OCI-LY1 (cell line): ENCODE measurements at regions not wholly inside any gene's neighbourhood (a gene's known extent, or its start where the extent isn't known, plus 50 kb on each side); places are given as distances from the start of the nearest gene placed in this dataset.

ENCODE experiments used
- H2AFZ ChIP-seq: fragments of 200-600 bp; sonication (generic), shearing (Covaris generic); 2 replicates; pipeline ENCODE4 v1.6.0; 2014; ENCODE audit warnings: antibody characterized with exemption, mild to moderate bottlenecking, low read length
- H3F3A ChIP-seq: fragments of 200-600 bp; sonication (generic), shearing (Covaris generic); 2 replicates; pipeline ENCODE4 v1.6.0; 2014; ENCODE audit warnings: mild to moderate bottlenecking, antibody characterized with exemption, low read length, moderate library complexity; ENCODE audit not compliant: insufficient read depth
- H3K27ac ChIP-seq: fragments of 200-600 bp; sonication (generic); 2 replicates; pipeline ENCODE4 v1.5.1; 2014; ENCODE audit warnings: low read length, mixed run types, mild to moderate bottlenecking, low read depth; ENCODE audit not compliant: poor library complexity, severe bottlenecking
- H3K27me3 ChIP-seq: fragments of 200-600 bp; sonication (generic); 2 replicates; pipeline ENCODE4 v1.6.0; 2014; ENCODE audit warnings: antibody characterized with exemption, mild to moderate bottlenecking, low read length, moderate library complexity; ENCODE audit not compliant: insufficient read depth
- H3K36me3 ChIP-seq: fragments of 200-600 bp; sonication (generic); 2 replicates; pipeline ENCODE4 v1.6.1; 2014; ENCODE audit warnings: mild to moderate bottlenecking, antibody characterized with exemption, low read length, moderate library complexity, mixed read lengths; ENCODE audit not compliant: insufficient read depth
- H3K4me1 ChIP-seq: fragments of 200-600 bp; sonication (generic); 2 replicates; pipeline ENCODE4 v1.5.1; 2014; ENCODE audit warnings: mild to moderate bottlenecking, low read length, moderate library complexity; ENCODE audit not compliant: insufficient read depth, severe bottlenecking
- H3K4me2 ChIP-seq: fragments of 200-600 bp; sonication (generic), shearing (Covaris generic); 2 replicates; pipeline ENCODE4 v1.6.1; 2014; ENCODE audit warnings: low read length
- H3K4me3 ChIP-seq: fragments of 200-600 bp; sonication (generic); 2 replicates; pipeline ENCODE4 v1.5.1; 2014; ENCODE audit warnings: low read length, low read depth, mild to moderate bottlenecking, mixed read lengths; ENCODE audit not compliant: poor library complexity, severe bottlenecking
- H3K79me2 ChIP-seq: fragments of 200-600 bp; shearing (Covaris generic); 2 replicates; pipeline ENCODE4 v1.6.1; 2016; ENCODE audit warnings: mixed run types, low read length, mixed read lengths; ENCODE audit not compliant: insufficient read depth
- H3K9ac ChIP-seq: fragments of 200-600 bp; sonication (generic), shearing (Covaris generic); 2 replicates; pipeline ENCODE4 v1.6.1; 2014; ENCODE audit warnings: mild to moderate bottlenecking, low read length, mixed read lengths
- H3K9me2 ChIP-seq: fragments of 200-600 bp; sonication (generic), shearing (Covaris generic); 2 replicates; pipeline ENCODE4 v1.6.1; 2014; ENCODE audit warnings: low read depth, mild to moderate bottlenecking, low read length, mixed read lengths
- H3K9me3 ChIP-seq: fragments of 200-600 bp; shearing (Covaris generic); 2 replicates; pipeline ENCODE4 v1.6.1; 2014; ENCODE audit warnings: low read length, mixed read lengths
- H4K20me1 ChIP-seq: fragments of 200-600 bp; sonication (generic), shearing (Covaris generic); 2 replicates; pipeline ENCODE4 v1.6.0; 2016; ENCODE audit warnings: mild to moderate bottlenecking, low read length; ENCODE audit not compliant: insufficient read depth
- CTCF ChIP-seq: fragments of 200-600 bp; sonication (generic), shearing (Covaris generic); IDR thresholded peaks from 2 replicates; pipeline ENCODE4 v1.5.1; 2017; ENCODE audit warnings: mild to moderate bottlenecking, antibody characterized with exemption, low read length, moderate library complexity, mixed read lengths
- EZH2 ChIP-seq: fragments of 200-600 bp; sonication (generic), shearing (Covaris generic); IDR thresholded peaks from 2 replicates; pipeline ENCODE4 v1.8.0; 2017; ENCODE audit warnings: borderline replicate concordance, mixed run types, mild to moderate bottlenecking, antibody characterized with exemption, low read length, moderate library complexity, mixed read lengths

GRCh38 chr4:122232633-122233032 is 80.5 kb downstream of the BLTP1 start:
- Histone ChIP-seq H3K9ac (no peak overlapping the region), H3K27me3 (no peaks in the 10 kb centered on the region), H3K4me1 (no peaks in the 10 kb centered on the region), H4K20me1 (no peaks in the 10 kb centered on the region), H3K79me2 (no peaks in the 10 kb centered on the region), H3K4me2 (no peak overlapping the region), H3K27ac (no peak overlapping the region), H3F3A (no peaks in the 10 kb centered on the region), H2AFZ (no peak overlapping the region), H3K9me2 (no peaks in the 10 kb centered on the region), H3K36me3 (peaks cover 7% of the 10 kb centered on the region; the same call in 1 of the 2 replicates), H3K4me3 (no peak overlapping the region), H3K9me3 (no peaks in the 10 kb centered on the region)
- TF ChIP-seq CTCF (no peak), EZH2 (no peak)

- Histone ChIP-seq H4K20me1 (no peaks in the 10 kb centered on the region), H3K27me3 (no peaks in the 10 kb centered on the region), H2AFZ (no peak overlapping the region), H3K4me2 (no peak overlapping the region), H3K4me1 (no peaks in the 10 kb centered on the region), H3K9ac (no peak overlapping the region), H3K27ac (no peak overlapping the region), H3K9me3 (no peaks in the 10 kb centered on the region), H3F3A (no peaks in the 10 kb centered on the region), H3K9me2 (no peaks in the 10 kb centered on the region), H3K4me3 (no peak overlapping the region), H3K36me3 (peaks cover 13% of the 10 kb centered on the region; the same call in 1 of the 2 replicates), H3K79me2 (no peaks in the 10 kb centered on the region)
- TF ChIP-seq CTCF: no peak
- no peak for TF ChIP-seq EZH2
Measured at GRCh38 chr4:122234686-122235085, 82.6 kb downstream of the BLTP1 start.

- no peak overlapping the region for H3K27ac ChIP-seq
- H3F3A ChIP-seq: no peaks in the 10 kb centered on the region
- no peak overlapping the region for H3K4me3 ChIP-seq
- H3K4me1 ChIP-seq: no peaks in the 10 kb centered on the region
- H2AFZ ChIP-seq: no peak overlapping the region
- no peak overlapping the region for H3K4me2 ChIP-seq
- TF ChIP-seq CTCF (no peak), EZH2 (no peak)
- no peaks in the 10 kb centered on the region for H3K9me3 ChIP-seq
- H3K27me3 ChIP-seq: no peaks in the 10 kb centered on the region
- H3K9ac ChIP-seq: no peak overlapping the region
- H4K20me1 ChIP-seq: no peaks in the 10 kb centered on the region
- H3K36me3 ChIP-seq: peaks cover 21% of the 10 kb centered on the region; the same call in 1 of the 2 replicates
- no peaks in the 10 kb centered on the region for H3K79me2 ChIP-seq
- no peaks in the 10 kb centered on the region for H3K9me2 ChIP-seq
Measured at GRCh38 chr4:122243785-122244184, 91.7 kb downstream of the BLTP1 start.
